GM18907 (cell line): ENCODE measurements at regions not wholly inside any gene's neighbourhood (a gene's known extent, or its start where the extent isn't known, plus 50 kb on each side); places are given as distances from the start of the nearest gene placed in this dataset.

Experiments used
- ATAC-seq: cut with Tn5 transposase; IDR thresholded peaks from one replicate; pipeline ENCODE4 v1.9.1; 2021; ENCODE audit warnings: mild to moderate bottlenecking, moderate library complexity; ENCODE audit not compliant: unreplicated experiment

- no peak for ATAC-seq
Observed at GRCh38 chr12:58608711-58609110, 311.6 kb downstream of the LRIG3 start.

- ATAC-seq, result no peak
Observed at GRCh38 chr12:58615047-58615446, 305.3 kb downstream of the LRIG3 start.

- no peak for ATAC-seq
Observed at GRCh38 chr12:58615576-58615975, 304.7 kb downstream of the LRIG3 start.

- ATAC-seq, result no peak
Observed at GRCh38 chr12:58616618-58617017, 303.7 kb downstream of the LRIG3 start.

- ATAC-seq, result no peak
Observed at GRCh38 chr12:58621126-58621525, 299.2 kb downstream of the LRIG3 start.

- ATAC-seq, result no peak
Observed at GRCh38 chr12:58629376-58629775, 290.9 kb downstream of the LRIG3 start.

GRCh38 chr12:58633479-58633878, 286.8 kb downstream of the LRIG3 start:
- ATAC-seq, result no peak

- ATAC-seq, result no peak
Observed at GRCh38 chr12:58639318-58639934, 280.9 kb downstream of the LRIG3 start.

- ATAC-seq, result no peak
Observed at GRCh38 chr12:58640314-58640713, 280.0 kb downstream of the LRIG3 start.

- no peak for ATAC-seq
Observed at GRCh38 chr12:58645946-58646345, 274.4 kb downstream of the LRIG3 start.

GRCh38 chr12:58647495-58647894, 272.8 kb downstream of the LRIG3 start:
- no peak for ATAC-seq

- ATAC-seq, result no peak
Observed at GRCh38 chr12:58648176-58648575, 272.1 kb downstream of the LRIG3 start.

- ATAC-seq, result no peak
Observed at GRCh38 chr12:58651850-58652249, 268.5 kb downstream of the LRIG3 start.

- no peak for ATAC-seq
Observed at GRCh38 chr12:58654021-58654420, 266.3 kb downstream of the LRIG3 start.

- ATAC-seq, result no peak
Observed at GRCh38 chr12:58655375-58655774, 264.9 kb downstream of the LRIG3 start.

GRCh38 chr12:58656254-58657009, 263.9 kb downstream of the LRIG3 start:
- ATAC-seq, result no peak

- ATAC-seq, result no peak
Observed at GRCh38 chr12:58657190-58657589, 263.1 kb downstream of the LRIG3 start.

- ATAC-seq, result no peak
Observed at GRCh38 chr12:58665375-58665774, 254.9 kb downstream of the LRIG3 start.

- ATAC-seq, result no peak
Observed at GRCh38 chr12:58668233-58668632, 252.1 kb downstream of the LRIG3 start.

GRCh38 chr12:58668871-58669270, 251.4 kb downstream of the LRIG3 start:
- no peak for ATAC-seq

- ATAC-seq, result no peak
Observed at GRCh38 chr12:58670623-58671022, 249.7 kb downstream of the LRIG3 start.

GRCh38 chr12:58671196-58671595, 249.1 kb downstream of the LRIG3 start:
- no peak for ATAC-seq

- no peak for ATAC-seq
Observed at GRCh38 chr12:58673021-58673420, 247.3 kb downstream of the LRIG3 start.
